HepG2 (cell line): ENCODE measurements at regions not wholly inside any gene's neighbourhood (a gene's known extent, or its start where the extent isn't known, plus 50 kb on each side); places are given as distances from the start of the nearest gene placed in this dataset.

Experiments
- ATAC-seq: fragments of 200-7000 bp; cut with Tn5 transposase; 3 replicates; pipeline ENCODE4 v1.9.1; 2020; ENCODE audit warnings: mild to moderate bottlenecking, moderate library complexity
- BruUV-seq: library from RNA; stranded (reverse); fragments of 400-500 nt; replicated peaks from 2 replicates; lab custom pipeline; 2021; lab: Mats Ljungman, UMichigan
- CTCF ChIA-PET: fragments of 300-600 bp; formaldehyde crosslinking; extraction: SDS; loops from one replicate; lab custom pipeline; 2021; ENCODE audit warnings: low total read pairs, inconsistent platforms, low intra/inter-chr PET ratio; lab: Yijun Ruan, JAX
- POLR2A ChIA-PET: fragments of 350-600 bp; sonication (Branson Sonifier 250); formaldehyde crosslinking; loops from one replicate; lab custom pipeline; 2020; ENCODE audit warnings: antibody characterized with exemption, inconsistent platforms; lab: Yijun Ruan, JAX
- DNase-seq: peaks from one replicate; pipeline ENCODE4 v3.0.0-alpha.2; 2015; ENCODE audit warnings: low spot score
- FAIRE-seq: peaks from 3 replicates; lab custom pipeline; 2011; peaks lifted over from hg19 to GRCh38; lab: Jason Lieb, UNC
- H2AFZ ChIP-seq: one replicate; pipeline ENCODE4 v1.6.1; 2011; ENCODE audit warnings: low read length, inconsistent platforms
- H3K27ac ChIP-seq: fragments of 300-600 bp; 3 replicates; pipeline ENCODE4 v1.8.0; 2011; ENCODE audit warnings: mixed run types, mild to moderate bottlenecking, mixed read lengths, low read length, inconsistent platforms; ENCODE audit not compliant: insufficient read depth; ENCODE audit errors: extremely low read length
- H3K27me3 ChIP-seq, 2 experiments: fragments of 200-600 bp in 1 of 2; 2 replicates in 1 of 2; 3 replicates in 1 of 2; pipeline versions ENCODE4 v1.6.0 to v1.8.0; 2011; ENCODE audit warnings: low read length in 2 of 2, mild to moderate bottlenecking in 2 of 2, moderate library complexity in 2 of 2, inconsistent platforms in 1 of 2; ENCODE audit not compliant: insufficient read depth in 2 of 2, control insufficient read depth in 1 of 2
- H3K36me3 ChIP-seq, 2 experiments: fragments of 200-600 bp in 1 of 2; replicated peaks in 1 of 2; 2 replicates in 1 of 2; 3 replicates in 1 of 2; pipeline versions ENCODE4 v1.5.1 to v1.8.0; 2011; ENCODE audit warnings: low read length in 2 of 2, inconsistent platforms in 1 of 2; ENCODE audit not compliant: insufficient read depth in 2 of 2, control insufficient read depth in 1 of 2
- H3K4me1 ChIP-seq: 2 replicates; pipeline ENCODE4 v1.5.1; 2012; ENCODE audit warnings: low read length, inconsistent platforms; ENCODE audit not compliant: insufficient read depth
- H3K4me2 ChIP-seq: 2 replicates; pipeline ENCODE4 v1.6.0; 2011; ENCODE audit warnings: low read depth, low read length, inconsistent platforms
- H3K4me3 ChIP-seq, 3 experiments: fragments of 200-600 bp in 1 of 3; sonication (generic), shearing (Covaris generic) in 1 of 3; replicated peaks in 1 of 3; 2 replicates each; pipeline ENCODE4 v1.5.1; 2011 to 2016; ENCODE audit warnings: low read length in 3 of 3, inconsistent platforms in 2 of 3, low read depth in 2 of 3, mild to moderate bottlenecking in 2 of 3, control low read depth in 1 of 3, mixed read lengths in 1 of 3; ENCODE audit not compliant: insufficient read depth in 1 of 3
- H3K79me2 ChIP-seq: one replicate; pipeline ENCODE4 v1.6.1; 2011; ENCODE audit warnings: low read length, inconsistent platforms; ENCODE audit not compliant: insufficient read depth
- H3K9ac ChIP-seq: 2 replicates; pipeline ENCODE4 v1.6.0; 2011; ENCODE audit warnings: mild to moderate bottlenecking, low read depth, low read length, inconsistent platforms; ENCODE audit not compliant: insufficient read depth
- H3K9me3 ChIP-seq: 2 replicates; pipeline ENCODE4 v1.5.1; 2012; ENCODE audit warnings: mild to moderate bottlenecking, low read length
- H4K20me1 ChIP-seq: 2 replicates; pipeline ENCODE4 v1.6.0; 2011; ENCODE audit warnings: inconsistent platforms, mild to moderate bottlenecking, low read length, moderate library complexity; ENCODE audit not compliant: insufficient read depth
- BHLHE40 ChIP-seq: IDR thresholded peaks from 2 replicates; pipeline ENCODE4 v1.6.1; 2011; ENCODE audit warnings: low read length, improper control_type of control experiment
- HDAC1 ChIP-seq: sonication (generic); formaldehyde crosslinking; IDR thresholded peaks from 2 replicates; pipeline ENCODE4 v1.5.1; 2020; ENCODE audit warnings: mild to moderate bottlenecking, missing genetic modification reagents
- KDM3A ChIP-seq: IDR thresholded peaks from 2 replicates; pipeline ENCODE4 v1.6.1; 2018; ENCODE audit warnings: low read depth, missing compliant biosample characterization
- PHB2 ChIP-seq: fragments of 450-650 bp; IDR thresholded peaks from 2 replicates; pipeline ENCODE4 v1.6.1; 2018; ENCODE audit not compliant: partially characterized antibody
- RERE ChIP-seq: IDR thresholded peaks from 2 replicates; pipeline ENCODE4 v1.6.1; 2016; ENCODE audit warnings: low read depth, missing genetic modification reagents, missing compliant biosample characterization
- RFX3 ChIP-seq: IDR thresholded peaks from 2 replicates; pipeline ENCODE4 v1.6.1; 2016; ENCODE audit warnings: missing biosample characterization, missing genetic modification reagents
- SMARCC2 ChIP-seq: fragments of 450-650 bp; IDR thresholded peaks from 2 replicates; pipeline ENCODE4 v1.6.1; 2017; ENCODE audit warnings: antibody characterized with exemption, mild to moderate bottlenecking
- SP2 ChIP-seq: sonication (generic); formaldehyde crosslinking; IDR thresholded peaks from 2 replicates; pipeline ENCODE4 v1.5.1; 2020; ENCODE audit warnings: mild to moderate bottlenecking, missing genetic modification reagents
- ZBTB25 ChIP-seq: IDR thresholded peaks from 2 replicates; pipeline ENCODE4 v1.6.1; 2018; ENCODE audit warnings: missing genetic modification reagents
- ZNF451 ChIP-seq: sonication (generic); formaldehyde crosslinking; IDR thresholded peaks from 2 replicates; pipeline ENCODE4 v1.5.0; 2020; ENCODE audit warnings: mild to moderate bottlenecking, missing genetic modification reagents
- ZNF574 ChIP-seq: sonication (generic); formaldehyde crosslinking; IDR thresholded peaks from 2 replicates; pipeline ENCODE4 v1.4.0; 2020; ENCODE audit warnings: missing genetic modification reagents
- ZSCAN12 ChIP-seq: sonication (generic); formaldehyde crosslinking; IDR thresholded peaks from 2 replicates; pipeline ENCODE4 v1.9.0; 2021; ENCODE audit warnings: mild to moderate bottlenecking, missing genetic modification reagents
- WGBS: methylation state at CpG from one replicate; pipeline ENCODE4 v1.1.6; 2017; ENCODE audit warnings: low lambda C conversion rate; 5-methylcytosine and 5-hydroxymethylcytosine counted together
- in situ Hi-C: cut with HindIII; loops from 2 replicates; pipeline ENCODE4 v1.10.0; 2017; ENCODE audit warnings: low pct_unique_long_range_greater_than_20kb; ENCODE audit not compliant: extremely low pct_ligation_motif_present
- intact Hi-C: fragments of 100-400 bp; cut with micrococcal nuclease; formaldehyde crosslinking; loops from one replicate; pipeline ENCODE4 v1.10.0; 2022; ENCODE audit not compliant: unreplicated experiment

- DNase-seq = no peak
- Histone ChIP-seq H3K4me3 (no peak overlapping the region), H3K79me2 (no peaks in the 10 kb centered on the region), H3K36me3 (no peaks in the 10 kb centered on the region), H4K20me1 (no peaks in the 10 kb centered on the region), H3K4me2 (no peak overlapping the region), H3K9ac (no peak overlapping the region), H3K4me1 (no peaks in the 10 kb centered on the region), H3K27ac (no peak overlapping the region), H3K27me3 (no peaks in the 10 kb centered on the region), H2AFZ (no peak overlapping the region), H3K9me3 (peaks cover 7% of the 10 kb centered on the region)
- in situ Hi-C loops (no loop called here), intact Hi-C loops (no loop called here)
- TF ChIP-seq PHB2 (no peak), ZNF451 (CRISPR knock-in tag) (no peak), ZSCAN12 (CRISPR knock-in tag) (no peak), SP2 (CRISPR knock-in tag) (no peak), RERE (CRISPR knock-in tag) (no peak), ZBTB25 (CRISPR knock-in tag) (no peak), BHLHE40 (no peak), ZNF574 (CRISPR knock-in tag) (no peak), HDAC1 (CRISPR knock-in tag) (no peak), KDM3A (no peak), SMARCC2 (no peak), RFX3 (no peak)
- no TSS peak for BruUV-seq
- no peak for ATAC-seq
- ChIA-PET POLR2A (interaction anchor here (1.1 to 1.8 kb wide), 3 partner anchors 10 to 25 kb away, joined by 3 to 5 read pairs (median 5); no protein-coding TSS in a partner anchor), CTCF (no interaction called here)
- FAIRE-seq = no peak
- 76% methylated on average over 5 of the region's 5 CpGs for WGBS
These were observed 56.3 kb upstream of the ARL4D start for GRCh38 chr17:43342589-43342890.
